ENCODE measurements at regions not wholly inside any gene's neighbourhood (a gene's known extent, or its start where the extent isn't known, plus 50 kb on each side); places are given as distances from the start of the nearest gene placed in this dataset.

DNA sequence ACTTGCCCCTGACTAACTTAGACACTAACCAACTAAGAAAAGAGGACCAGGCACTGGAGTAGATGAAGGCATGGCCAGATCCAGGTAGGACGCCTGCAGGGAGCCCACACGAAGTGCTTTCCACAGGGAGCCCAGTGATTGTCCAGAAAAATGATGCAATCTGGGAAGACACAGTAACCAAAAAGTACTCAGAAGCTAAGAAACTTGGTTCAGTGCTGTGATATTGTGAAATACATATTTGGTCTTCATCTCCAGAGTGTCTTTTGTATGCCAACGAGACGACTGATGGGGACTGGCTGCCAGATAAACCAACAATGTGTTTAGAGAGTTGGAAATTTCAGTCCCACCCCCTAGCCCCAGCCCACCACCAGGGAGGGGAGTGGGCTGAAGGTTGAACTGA lies 135.0 kb downstream of the SP3 start:
- ChIA-PET POLR2A (no interaction called here), CTCF (no interaction called here)
- DNase-seq (ENCODE audit: extremely low spot score) = no peak
- TF ChIP-seq L3MBTL2 (conservative IDR thresholded peaks at IDR 0.05) = no peak
- no peak for TF ChIP-seq FOXM1 (IDR thresholded peaks at IDR 0.05; ENCODE audit: borderline replicate concordance)
- no peak for TF ChIP-seq FOXK2 (IDR thresholded peaks at IDR 0.05)
- no peak for TF ChIP-seq PKNOX1 (IDR thresholded peaks at IDR 0.05)
- no peak for TF ChIP-seq ZNF384 (IDR thresholded peaks at IDR 0.05)
- no peak for TF ChIP-seq ARNT (IDR thresholded peaks at IDR 0.05)
- no peak for TF ChIP-seq BHLHE40 (IDR thresholded peaks at IDR 0.05; ENCODE audit: borderline replicate concordance)
- no peak for TF ChIP-seq FOXA1 (IDR thresholded peaks at IDR 0.05)
- TF ChIP-seq LEF1 (IDR thresholded peaks at IDR 0.05; ENCODE audit: borderline replicate concordance) = no peak
- TF ChIP-seq NFRKB (IDR thresholded peaks at IDR 0.05) = no peak
- no peak for TF ChIP-seq ELF4 (IDR thresholded peaks at IDR 0.05)
- TF ChIP-seq SP1 (IDR thresholded peaks at IDR 0.05) = no peak
- no peak for TF ChIP-seq SUZ12 (IDR thresholded peaks at IDR 0.05)
- TF ChIP-seq HDGF (IDR thresholded peaks at IDR 0.05; ENCODE audit: borderline replicate concordance) = no peak

GRCh38 chr2:173831312-173832229 lies 133.6 kb downstream of the SP3 start:
- TF ChIP-seq TARDBP (IDR thresholded peaks at IDR 0.05) (no peak), LEF1 (IDR thresholded peaks at IDR 0.05; ENCODE audit: borderline replicate concordance) (no peak), FOXM1 (IDR thresholded peaks at IDR 0.05; ENCODE audit: borderline replicate concordance) (no peak), CTBP1 (IDR thresholded peaks at IDR 0.05; ENCODE audit: borderline replicate concordance) (no peak), NFRKB (IDR thresholded peaks at IDR 0.05) (no peak), L3MBTL2 (conservative IDR thresholded peaks at IDR 0.05) (no peak), BHLHE40 (IDR thresholded peaks at IDR 0.05; ENCODE audit: borderline replicate concordance) (no peak), ZNF384 (IDR thresholded peaks at IDR 0.05) (no peak), FOXA1 (IDR thresholded peaks at IDR 0.05) (no peak), ARNT (IDR thresholded peaks at IDR 0.05) (no peak), PKNOX1 (IDR thresholded peaks at IDR 0.05) (no peak), FOXK2 (IDR thresholded peaks at IDR 0.05) (no peak), ELF4 (IDR thresholded peaks at IDR 0.05) (no peak), HDGF (IDR thresholded peaks at IDR 0.05; ENCODE audit: borderline replicate concordance) (no peak), SP1 (IDR thresholded peaks at IDR 0.05) (no peak), SUZ12 (IDR thresholded peaks at IDR 0.05) (no peak)
- POLR2A ChIA-PET = no interaction called here
- DNase-seq (ENCODE audit: extremely low spot score) = no peak
- CTCF ChIA-PET = no interaction called here

GRCh38 chr2:173834141-173834540 lies 131.0 kb downstream of the SP3 start:
- CTCF ChIA-PET = no interaction called here
- TF ChIP-seq SP1 (IDR thresholded peaks at IDR 0.05) (no peak), FOXM1 (IDR thresholded peaks at IDR 0.05; ENCODE audit: borderline replicate concordance) (no peak), PKNOX1 (IDR thresholded peaks at IDR 0.05) (no peak), ARNT (IDR thresholded peaks at IDR 0.05) (no peak), ZNF384 (IDR thresholded peaks at IDR 0.05) (no peak), NFRKB (IDR thresholded peaks at IDR 0.05) (no peak), CTBP1 (IDR thresholded peaks at IDR 0.05; ENCODE audit: borderline replicate concordance) (no peak), FOXA1 (IDR thresholded peaks at IDR 0.05) (no peak), TARDBP (IDR thresholded peaks at IDR 0.05) (no peak), L3MBTL2 (conservative IDR thresholded peaks at IDR 0.05) (no peak)
- DNase-seq (ENCODE audit: extremely low spot score) = no peak
- POLR2A ChIA-PET = no interaction called here

DNA sequence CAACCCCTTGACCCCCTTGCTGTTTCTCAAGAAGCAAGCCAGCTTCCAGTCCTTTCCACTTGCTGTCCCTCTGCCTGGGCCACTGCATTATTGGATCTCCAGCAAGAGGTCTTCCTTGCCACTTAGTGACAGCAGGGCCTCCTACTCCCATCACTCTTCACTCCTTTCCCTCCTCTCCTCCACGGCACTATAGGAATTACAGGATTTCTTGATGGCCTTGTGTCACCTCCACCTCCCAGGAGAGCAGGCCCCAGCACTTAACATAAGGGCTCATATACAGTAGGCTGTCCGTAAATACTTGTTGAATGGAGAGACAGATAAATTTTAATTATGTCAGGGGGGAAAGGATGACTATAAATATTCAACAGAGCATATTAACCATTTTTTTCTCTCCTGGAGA lies 129.4 kb downstream of the SP3 start:
- ChIA-PET POLR2A (interaction anchor here (0.5 kb wide), 1 partner anchor 95 kb away, joined by 3 read pairs; no protein-coding TSS in a partner anchor), CTCF (interaction anchor here (0.6 kb wide), 1 partner anchor 262 kb away, joined by 3 read pairs; no protein-coding TSS in a partner anchor)
- TF ChIP-seq L3MBTL2 (conservative IDR thresholded peaks at IDR 0.05) = no peak
- no peak for TF ChIP-seq SP1 (IDR thresholded peaks at IDR 0.05)
- no peak for TF ChIP-seq PKNOX1 (IDR thresholded peaks at IDR 0.05)
- no peak for TF ChIP-seq BHLHE40 (IDR thresholded peaks at IDR 0.05; ENCODE audit: borderline replicate concordance)
- no peak for TF ChIP-seq ZNF384 (IDR thresholded peaks at IDR 0.05)
- TF ChIP-seq ELF4 (IDR thresholded peaks at IDR 0.05) = no peak
- TF ChIP-seq HDGF (IDR thresholded peaks at IDR 0.05; ENCODE audit: borderline replicate concordance) = no peak
- no peak for TF ChIP-seq SUZ12 (IDR thresholded peaks at IDR 0.05)
- no peak for TF ChIP-seq FOXA1 (IDR thresholded peaks at IDR 0.05)
- no peak for TF ChIP-seq FOXK2 (IDR thresholded peaks at IDR 0.05)
- TF ChIP-seq NFRKB (IDR thresholded peaks at IDR 0.05) = no peak
- TF ChIP-seq ARNT (IDR thresholded peaks at IDR 0.05) = no peak
- no peak for TF ChIP-seq LEF1 (IDR thresholded peaks at IDR 0.05; ENCODE audit: borderline replicate concordance)
- no peak for TF ChIP-seq CTBP1 (IDR thresholded peaks at IDR 0.05; ENCODE audit: borderline replicate concordance)
- TF ChIP-seq FOXM1 (IDR thresholded peaks at IDR 0.05; ENCODE audit: borderline replicate concordance) = no peak
- no peak for DNase-seq (ENCODE audit: extremely low spot score)

GRCh38 chr2:173841110-173841509 lies 124.1 kb downstream of the SP3 start:
- ChIA-PET POLR2A (no interaction called here), CTCF (no interaction called here)
- no peak for DNase-seq (ENCODE audit: extremely low spot score)
- TF ChIP-seq ZNF384 (IDR thresholded peaks at IDR 0.05) (no peak), FOXM1 (IDR thresholded peaks at IDR 0.05; ENCODE audit: borderline replicate concordance) (no peak), HDGF (IDR thresholded peaks at IDR 0.05; ENCODE audit: borderline replicate concordance) (no peak), ARNT (IDR thresholded peaks at IDR 0.05) (no peak), LEF1 (IDR thresholded peaks at IDR 0.05; ENCODE audit: borderline replicate concordance) (no peak), SUZ12 (IDR thresholded peaks at IDR 0.05) (no peak)
